HL-60 (cell line): ENCODE measurements at regions not wholly inside any gene's neighbourhood (a gene's known extent, or its start where the extent isn't known, plus 50 kb on each side); places are given as distances from the start of the nearest gene placed in this dataset.

Source experiments
- DNase-seq, 2 experiments: peaks; one replicate each; pipeline ENCODE4 v3.0.0-alpha.2; 2010 to 2020; ENCODE audit warnings: low read depth in 1 of 2, low spot score in 1 of 2
- H3K27ac ChIP-seq: fragments of 250-450 bp; sonication (Bioruptor Pico); replicated peaks from 2 replicates; pipeline ENCODE4 v1.5.1; 2020; ENCODE audit warnings: mild to moderate bottlenecking, moderate library complexity
- H3K27me3 ChIP-seq: fragments of 250-450 bp; sonication (Bioruptor Pico); 2 replicates; pipeline ENCODE4 v1.5.1; 2021; ENCODE audit warnings: mild to moderate bottlenecking, moderate library complexity; ENCODE audit not compliant: insufficient read depth, poor library complexity, severe bottlenecking
- H3K4me3 ChIP-seq: replicated peaks from 2 replicates; pipeline ENCODE4 v1.5.1; 2011; ENCODE audit warnings: mild to moderate bottlenecking, control low read depth, low read length; ENCODE audit not compliant: insufficient read depth
- GABPA ChIP-seq: IDR thresholded peaks from 2 replicates; pipeline ENCODE4 v1.6.1; 2012; ENCODE audit warnings: low read depth
- POLR2AphosphoS5 ChIP-seq: IDR thresholded peaks from 2 replicates; pipeline ENCODE4 v1.6.1; 2012; ENCODE audit warnings: low read depth
- SPI1 ChIP-seq: IDR thresholded peaks from 2 replicates; pipeline ENCODE4 v1.6.1; 2012; ENCODE audit warnings: low read depth, mild to moderate bottlenecking, borderline replicate concordance
- TF ChIP-seq, protein P1 (sequence below): IDR thresholded peaks from 2 replicates; pipeline ENCODE4 v1.6.1; 2012; ENCODE audit warnings: low read depth; ENCODE audit not compliant: insufficient replicate concordance
- TF ChIP-seq, protein P2 (sequence below): IDR thresholded peaks from one replicate; pipeline ENCODE4 v1.5.1; 2011; ENCODE audit warnings: low read length, control low read depth, inconsistent platforms; ENCODE audit not compliant: insufficient read depth

DNA sequence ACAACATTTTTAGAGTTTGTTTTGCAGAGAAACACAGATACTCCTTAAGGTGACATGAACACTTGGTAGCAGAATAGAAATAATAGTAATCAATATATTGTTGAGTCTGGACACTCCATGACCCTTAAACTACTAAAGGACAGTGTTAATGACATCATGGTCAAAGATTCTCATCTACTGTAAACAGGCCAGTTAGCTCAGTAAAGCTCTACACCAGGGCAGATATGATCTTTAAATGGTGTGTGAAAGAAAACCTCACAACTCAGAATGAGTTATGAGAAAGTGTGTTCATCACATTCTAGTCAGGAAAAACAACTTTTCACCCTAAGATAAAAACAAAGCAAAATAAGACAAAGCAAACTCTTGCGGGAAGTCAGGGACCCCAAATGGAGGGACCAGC is 58.1 kb upstream of the ADAMTS5 start:
- H3K4me3 ChIP-seq = no peak overlapping the region
- TF ChIP-seq, protein P1, sequence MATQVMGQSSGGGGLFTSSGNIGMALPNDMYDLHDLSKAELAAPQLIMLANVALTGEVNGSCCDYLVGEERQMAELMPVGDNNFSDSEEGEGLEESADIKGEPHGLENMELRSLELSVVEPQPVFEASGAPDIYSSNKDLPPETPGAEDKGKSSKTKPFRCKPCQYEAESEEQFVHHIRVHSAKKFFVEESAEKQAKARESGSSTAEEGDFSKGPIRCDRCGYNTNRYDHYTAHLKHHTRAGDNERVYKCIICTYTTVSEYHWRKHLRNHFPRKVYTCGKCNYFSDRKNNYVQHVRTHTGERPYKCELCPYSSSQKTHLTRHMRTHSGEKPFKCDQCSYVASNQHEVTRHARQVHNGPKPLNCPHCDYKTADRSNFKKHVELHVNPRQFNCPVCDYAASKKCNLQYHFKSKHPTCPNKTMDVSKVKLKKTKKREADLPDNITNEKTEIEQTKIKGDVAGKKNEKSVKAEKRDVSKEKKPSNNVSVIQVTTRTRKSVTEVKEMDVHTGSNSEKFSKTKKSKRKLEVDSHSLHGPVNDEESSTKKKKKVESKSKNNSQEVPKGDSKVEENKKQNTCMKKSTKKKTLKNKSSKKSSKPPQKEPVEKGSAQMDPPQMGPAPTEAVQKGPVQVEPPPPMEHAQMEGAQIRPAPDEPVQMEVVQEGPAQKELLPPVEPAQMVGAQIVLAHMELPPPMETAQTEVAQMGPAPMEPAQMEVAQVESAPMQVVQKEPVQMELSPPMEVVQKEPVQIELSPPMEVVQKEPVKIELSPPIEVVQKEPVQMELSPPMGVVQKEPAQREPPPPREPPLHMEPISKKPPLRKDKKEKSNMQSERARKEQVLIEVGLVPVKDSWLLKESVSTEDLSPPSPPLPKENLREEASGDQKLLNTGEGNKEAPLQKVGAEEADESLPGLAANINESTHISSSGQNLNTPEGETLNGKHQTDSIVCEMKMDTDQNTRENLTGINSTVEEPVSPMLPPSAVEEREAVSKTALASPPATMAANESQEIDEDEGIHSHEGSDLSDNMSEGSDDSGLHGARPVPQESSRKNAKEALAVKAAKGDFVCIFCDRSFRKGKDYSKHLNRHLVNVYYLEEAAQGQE = no peak
- no peak for TF ChIP-seq SPI1
- TF ChIP-seq, protein P2, sequence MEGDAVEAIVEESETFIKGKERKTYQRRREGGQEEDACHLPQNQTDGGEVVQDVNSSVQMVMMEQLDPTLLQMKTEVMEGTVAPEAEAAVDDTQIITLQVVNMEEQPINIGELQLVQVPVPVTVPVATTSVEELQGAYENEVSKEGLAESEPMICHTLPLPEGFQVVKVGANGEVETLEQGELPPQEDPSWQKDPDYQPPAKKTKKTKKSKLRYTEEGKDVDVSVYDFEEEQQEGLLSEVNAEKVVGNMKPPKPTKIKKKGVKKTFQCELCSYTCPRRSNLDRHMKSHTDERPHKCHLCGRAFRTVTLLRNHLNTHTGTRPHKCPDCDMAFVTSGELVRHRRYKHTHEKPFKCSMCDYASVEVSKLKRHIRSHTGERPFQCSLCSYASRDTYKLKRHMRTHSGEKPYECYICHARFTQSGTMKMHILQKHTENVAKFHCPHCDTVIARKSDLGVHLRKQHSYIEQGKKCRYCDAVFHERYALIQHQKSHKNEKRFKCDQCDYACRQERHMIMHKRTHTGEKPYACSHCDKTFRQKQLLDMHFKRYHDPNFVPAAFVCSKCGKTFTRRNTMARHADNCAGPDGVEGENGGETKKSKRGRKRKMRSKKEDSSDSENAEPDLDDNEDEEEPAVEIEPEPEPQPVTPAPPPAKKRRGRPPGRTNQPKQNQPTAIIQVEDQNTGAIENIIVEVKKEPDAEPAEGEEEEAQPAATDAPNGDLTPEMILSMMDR = no peak
- no peak for TF ChIP-seq GABPA
- no peak for TF ChIP-seq POLR2AphosphoS5
- H3K27me3 ChIP-seq = no peaks in the 10 kb centered on the region
- no peak overlapping the region for H3K27ac ChIP-seq
- no peak for DNase-seq

DNA sequence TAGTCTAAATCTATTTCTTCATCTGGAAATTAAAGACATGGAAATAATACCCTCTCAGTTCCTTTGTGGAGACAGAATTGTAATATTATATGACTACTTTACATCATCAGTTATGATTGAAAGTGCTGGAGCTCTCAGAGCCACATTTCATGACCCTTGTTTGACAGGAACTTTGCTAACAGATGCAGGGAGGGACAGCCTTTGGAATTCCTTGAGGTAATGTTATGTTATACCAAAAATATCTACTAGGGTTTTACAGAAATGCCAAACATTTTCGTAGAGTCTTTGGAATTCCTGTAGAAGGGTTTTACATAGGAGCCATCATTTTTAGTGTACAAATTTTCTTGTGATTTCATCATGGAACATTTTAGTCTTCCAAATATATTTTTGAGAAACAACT is 57.4 kb upstream of the ADAMTS5 start:
- no peak overlapping the region for H3K4me3 ChIP-seq
- TF ChIP-seq GABPA (no peak), SPI1 (no peak), POLR2AphosphoS5 (no peak)
- TF ChIP-seq, protein P2 = no peak
- TF ChIP-seq, protein P1 = no peak
- no peaks in the 10 kb centered on the region for H3K27me3 ChIP-seq
- H3K27ac ChIP-seq = no peak overlapping the region
- no peak for DNase-seq

DNA sequence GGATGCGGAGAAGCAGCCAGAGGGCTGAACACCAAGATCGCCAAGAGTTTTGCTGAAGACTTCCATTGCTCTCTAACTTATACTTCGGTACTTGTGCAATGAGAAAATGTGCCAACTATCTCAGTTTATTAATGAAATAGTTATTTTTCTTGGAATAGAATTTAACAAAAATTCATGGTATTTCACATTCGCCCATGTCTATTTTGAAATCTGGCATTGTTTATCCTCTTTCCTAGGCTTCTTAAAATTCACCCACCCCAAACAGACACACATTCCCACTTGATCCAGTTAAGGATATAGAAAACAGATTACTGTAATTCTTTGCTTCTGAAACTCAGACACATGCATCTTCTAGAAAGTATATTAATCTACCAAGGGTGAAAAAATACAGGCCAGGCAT is 56.3 kb upstream of the ADAMTS5 start:
- TF ChIP-seq GABPA (no peak), POLR2AphosphoS5 (no peak), SPI1 (no peak)
- TF ChIP-seq, protein P2 = no peak
- TF ChIP-seq, protein P1 = no peak
- Histone ChIP-seq H3K4me3 (no peak overlapping the region), H3K27me3 (no peaks in the 10 kb centered on the region), H3K27ac (no peak overlapping the region)
- no peak for DNase-seq
